IgD-negative memory B cell (primary cell): ENCODE measurements at regions not wholly inside any gene's neighbourhood (a gene's known extent, or its start where the extent isn't known, plus 50 kb on each side); places are given as distances from the start of the nearest gene placed in this dataset.

Experiments used
- H3K27ac Mint-ChIP-seq, 3 donors: one replicate each; pipeline ENCODE4 v1.8.0; 2020 to 2022; ENCODE audit warnings: mild to moderate bottlenecking in 3 of 3, mixed read lengths in 3 of 3, moderate library complexity in 1 of 3
- H3K27me3 Mint-ChIP-seq: one replicate; pipeline ENCODE4 v1.8.0; 2021; ENCODE audit warnings: mixed read lengths
- H3K36me3 Mint-ChIP-seq: one replicate; pipeline ENCODE4 v1.8.0; 2020; ENCODE audit warnings: mild to moderate bottlenecking, mixed read lengths
- H3K4me1 Mint-ChIP-seq, 3 donors: one replicate each; pipeline ENCODE4 v1.8.0; 2020 to 2022; ENCODE audit warnings: mixed read lengths in 3 of 3, mild to moderate bottlenecking in 1 of 3
- H3K4me3 Mint-ChIP-seq, 4 donors: one replicate each; pipeline ENCODE4 v1.8.0; 2020 to 2022; ENCODE audit warnings: mild to moderate bottlenecking in 4 of 4, mixed read lengths in 4 of 4, moderate library complexity in 3 of 4
- H3K9me3 Mint-ChIP-seq, 3 donors: one replicate each; pipeline ENCODE4 v1.8.0; 2020 to 2021; ENCODE audit warnings: mixed read lengths in 3 of 3, mild to moderate bottlenecking in 1 of 3

DNA sequence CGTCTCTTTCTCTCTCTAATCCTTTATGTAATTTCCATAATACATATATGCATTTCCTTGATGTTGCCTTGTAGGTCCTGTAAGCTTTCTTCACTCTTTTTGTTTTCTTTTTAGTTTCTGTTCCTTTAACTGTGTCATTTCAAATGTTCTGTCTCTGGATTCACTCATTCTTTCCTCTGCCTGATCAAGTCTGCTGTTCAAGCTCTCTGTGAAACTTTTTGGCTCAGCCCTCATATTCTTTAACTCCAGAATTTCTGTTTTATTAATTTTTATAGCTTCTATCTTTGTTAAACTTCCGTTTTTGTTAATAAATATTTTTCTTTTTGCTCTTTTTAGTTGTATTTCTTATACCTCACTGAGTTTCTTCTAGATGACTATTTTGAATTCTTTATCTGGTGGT, 321.3 kb upstream of the LMO3 start:
- H3K9me3 Mint-ChIP-seq: peaks cover 5 to 12% (median 6%) of the 10 kb centered on the region in 3 donors
- no peaks in the 10 kb centered on the region for H3K27me3 Mint-ChIP-seq
- H3K27ac Mint-ChIP-seq: no peak overlapping the region
- H3K36me3 Mint-ChIP-seq: no peaks in the 10 kb centered on the region
- no peaks in the 10 kb centered on the region for H3K4me1 Mint-ChIP-seq
- no peak overlapping the region for H3K4me3 Mint-ChIP-seq

DNA sequence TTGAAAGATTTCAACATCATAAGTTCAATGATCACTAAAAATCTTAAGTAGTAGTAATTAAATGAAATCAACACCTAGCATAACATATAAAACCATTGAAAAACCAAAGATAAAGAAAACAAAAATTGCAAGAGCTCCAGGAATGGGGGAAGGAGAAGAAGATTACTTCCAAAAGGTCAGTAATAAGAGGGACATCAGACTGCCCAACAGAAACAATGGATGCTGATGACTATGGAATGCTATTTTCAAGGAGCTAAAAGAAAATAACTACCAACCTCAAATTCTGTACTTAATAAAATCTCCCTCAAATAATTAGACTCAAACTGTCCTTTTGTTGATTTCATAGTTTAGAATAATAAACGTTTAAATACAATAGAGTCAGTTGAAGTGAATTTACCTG, 314.5 kb upstream of the LMO3 start:
- no peak overlapping the region for H3K4me3 Mint-ChIP-seq
- H3K9me3 Mint-ChIP-seq: peaks cover 3 to 17% (median 7%) of the 10 kb centered on the region in 3 donors
- H3K27me3 Mint-ChIP-seq: no peaks in the 10 kb centered on the region
- H3K36me3 Mint-ChIP-seq: no peaks in the 10 kb centered on the region
- H3K27ac Mint-ChIP-seq: no peak overlapping the region
- peaks cover 0 to 2% (median 0%) of the 10 kb centered on the region in 3 donors for H3K4me1 Mint-ChIP-seq

DNA sequence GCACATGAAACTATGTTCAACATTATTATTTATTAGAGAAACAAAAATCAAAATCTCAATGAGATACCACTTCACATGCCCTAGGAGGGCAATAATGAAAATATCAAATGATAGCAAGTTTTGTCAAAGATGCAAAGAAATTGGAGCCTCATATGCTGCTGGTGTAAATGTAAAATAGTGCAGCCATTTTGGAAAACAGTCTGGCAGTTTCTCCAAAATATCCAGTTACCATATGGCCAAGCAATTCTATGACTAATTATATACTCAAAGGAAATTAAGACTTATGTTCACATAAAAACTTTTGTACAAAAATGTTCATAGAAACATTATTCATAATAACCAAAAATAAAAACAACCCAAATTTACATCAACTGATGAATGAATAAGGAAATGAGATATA, 313.6 kb upstream of the LMO3 start:
- no peak overlapping the region for H3K27ac Mint-ChIP-seq
- H3K4me1 Mint-ChIP-seq: peaks cover 0 to 2% (median 0%) of the 10 kb centered on the region in 3 donors
- no peaks in the 10 kb centered on the region for H3K36me3 Mint-ChIP-seq
- no peaks in the 10 kb centered on the region for H3K27me3 Mint-ChIP-seq
- peaks cover 3 to 13% (median 7%) of the 10 kb centered on the region in 3 donors for H3K9me3 Mint-ChIP-seq
- H3K4me3 Mint-ChIP-seq: no peak overlapping the region

DNA sequence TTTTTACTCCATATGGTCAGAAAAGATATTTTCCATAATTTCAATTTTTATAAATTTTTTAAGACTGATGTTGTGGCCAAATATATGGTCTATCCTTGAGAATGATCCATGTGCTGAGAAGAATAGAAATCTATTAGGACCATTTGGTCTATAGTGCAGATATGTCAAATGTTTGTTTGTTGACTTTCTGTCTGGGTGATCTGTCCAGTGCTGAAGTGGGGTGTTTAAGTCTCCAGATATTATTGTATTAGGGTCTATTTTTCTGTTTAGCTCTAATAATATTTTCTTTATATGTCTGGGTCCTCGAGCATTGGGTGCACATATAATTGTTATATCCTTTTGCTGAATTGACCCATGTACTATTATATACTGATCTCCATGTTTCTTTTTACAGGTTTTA, 308.9 kb upstream of the LMO3 start:
- peaks cover 0 to 2% (median 0%) of the 10 kb centered on the region in 3 donors for H3K4me1 Mint-ChIP-seq
- H3K36me3 Mint-ChIP-seq: no peaks in the 10 kb centered on the region
- H3K9me3 Mint-ChIP-seq: peaks cover 4 to 19% (median 5%) of the 10 kb centered on the region in 3 donors
- no peak overlapping the region for H3K27ac Mint-ChIP-seq
- no peaks in the 10 kb centered on the region for H3K27me3 Mint-ChIP-seq
- no peak overlapping the region for H3K4me3 Mint-ChIP-seq

DNA sequence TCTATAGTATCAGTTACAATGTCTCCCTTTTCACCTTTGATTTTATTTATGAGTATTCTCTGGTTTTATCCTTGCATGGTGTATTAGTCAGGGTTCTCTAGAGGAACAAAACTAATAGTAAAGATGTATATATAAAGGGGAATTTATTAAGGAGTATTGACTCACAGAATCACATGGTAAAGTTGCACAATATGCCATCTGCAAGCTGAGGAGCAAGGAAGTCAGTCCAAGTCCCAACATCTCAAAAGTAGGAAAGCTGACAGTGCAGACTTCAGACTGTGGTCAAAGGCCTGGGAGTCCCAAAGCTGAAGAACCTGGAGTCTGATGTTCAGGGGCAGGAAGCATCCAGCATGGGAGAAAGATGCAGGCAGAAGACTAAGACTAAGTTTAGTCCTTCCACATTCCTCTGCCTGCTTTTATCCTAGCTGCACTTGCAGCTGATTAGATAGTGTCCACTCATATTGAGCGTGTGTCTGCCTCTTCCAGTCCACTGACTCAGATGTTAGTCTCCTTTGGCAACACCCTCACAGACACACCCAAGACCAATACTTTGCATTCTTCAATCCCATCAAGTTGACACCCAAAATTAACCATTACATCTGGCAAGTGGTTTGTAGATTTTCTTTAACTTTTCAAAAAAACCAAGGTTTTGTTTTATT, 308.0 kb upstream of the LMO3 start:
- H3K27ac Mint-ChIP-seq: no peak overlapping the region
- no peak overlapping the region for H3K4me3 Mint-ChIP-seq
- peaks cover 1 to 19% (median 5%) of the 10 kb centered on the region in 3 donors for H3K9me3 Mint-ChIP-seq
- H3K27me3 Mint-ChIP-seq: no peaks in the 10 kb centered on the region
- peaks cover 0 to 2% (median 0%) of the 10 kb centered on the region in 3 donors for H3K4me1 Mint-ChIP-seq
- no peaks in the 10 kb centered on the region for H3K36me3 Mint-ChIP-seq

DNA sequence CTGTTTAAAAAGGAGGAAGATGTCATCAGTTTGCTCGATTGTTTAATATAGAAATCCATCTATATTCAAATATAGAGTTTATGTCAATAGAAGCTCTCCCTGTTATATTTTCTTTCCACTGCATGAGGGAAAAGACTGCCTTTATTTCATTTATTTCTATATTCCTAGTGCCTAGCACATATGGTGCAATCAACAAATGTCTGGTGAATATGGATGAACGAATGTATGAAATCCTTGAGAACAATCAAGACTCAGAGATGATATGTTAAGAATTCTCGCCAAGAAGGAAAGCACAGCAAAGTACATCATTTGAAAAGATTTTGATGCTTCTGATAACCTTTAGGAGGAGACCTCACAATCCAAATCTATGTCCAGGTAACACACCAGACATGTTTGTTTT, 296.0 kb upstream of the LMO3 start:
- peaks cover 3 to 15% (median 7%) of the 10 kb centered on the region in 3 donors for H3K9me3 Mint-ChIP-seq
- H3K4me1 Mint-ChIP-seq: no peaks in the 10 kb centered on the region
- no peak overlapping the region for H3K4me3 Mint-ChIP-seq
- peaks cover 2% of the 10 kb centered on the region for H3K36me3 Mint-ChIP-seq
- H3K27ac Mint-ChIP-seq: no peak overlapping the region
- no peaks in the 10 kb centered on the region for H3K27me3 Mint-ChIP-seq

DNA sequence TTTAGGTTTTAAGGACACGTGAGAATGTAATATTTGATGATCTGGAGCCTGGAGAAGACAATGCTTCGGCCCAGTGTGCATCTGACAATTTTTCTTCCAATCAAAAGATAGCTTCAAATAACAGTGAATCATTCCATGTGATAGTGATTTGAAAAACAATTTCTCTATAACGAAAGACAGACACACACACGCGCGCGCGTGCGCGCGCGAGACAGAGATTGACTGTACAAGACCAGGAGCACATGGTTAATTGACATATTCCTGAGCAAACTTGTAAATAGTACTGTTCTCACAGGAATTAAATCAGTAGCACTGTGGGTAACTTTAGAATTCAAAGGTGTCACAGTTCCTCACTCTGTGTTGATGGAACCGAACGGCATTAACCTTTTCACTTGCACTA, 287.5 kb upstream of the LMO3 start:
- no peaks in the 10 kb centered on the region for H3K4me1 Mint-ChIP-seq
- H3K27me3 Mint-ChIP-seq: no peaks in the 10 kb centered on the region
- no peak overlapping the region for H3K27ac Mint-ChIP-seq
- H3K9me3 Mint-ChIP-seq: peaks cover 2 to 18% (median 5%) of the 10 kb centered on the region in 3 donors
- no peak overlapping the region for H3K4me3 Mint-ChIP-seq
- H3K36me3 Mint-ChIP-seq: peaks cover 1% of the 10 kb centered on the region

DNA sequence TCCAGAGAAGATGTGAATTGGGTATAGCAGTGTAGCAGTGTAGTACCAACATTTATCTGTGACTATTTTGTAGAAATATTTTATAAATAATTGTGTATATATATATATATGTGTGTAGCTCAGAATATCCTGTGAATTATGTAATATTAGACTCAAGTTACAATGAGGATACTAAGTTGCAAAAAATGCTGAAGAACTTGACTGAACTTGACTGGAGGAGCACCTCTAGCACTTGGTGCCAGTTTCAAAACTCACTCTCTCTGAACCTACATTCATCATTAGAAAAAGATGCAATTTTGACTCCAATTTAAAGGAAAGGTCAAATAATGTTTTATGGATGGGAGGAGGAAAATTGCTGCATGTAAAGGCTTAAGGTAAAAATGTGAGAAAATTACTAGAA, 285.7 kb upstream of the LMO3 start:
- peaks cover 1% of the 10 kb centered on the region for H3K36me3 Mint-ChIP-seq
- no peak overlapping the region for H3K4me3 Mint-ChIP-seq
- no peaks in the 10 kb centered on the region for H3K27me3 Mint-ChIP-seq
- H3K27ac Mint-ChIP-seq: no peak overlapping the region
- no peaks in the 10 kb centered on the region for H3K4me1 Mint-ChIP-seq
- peaks cover 2 to 18% (median 7%) of the 10 kb centered on the region in 3 donors for H3K9me3 Mint-ChIP-seq

DNA sequence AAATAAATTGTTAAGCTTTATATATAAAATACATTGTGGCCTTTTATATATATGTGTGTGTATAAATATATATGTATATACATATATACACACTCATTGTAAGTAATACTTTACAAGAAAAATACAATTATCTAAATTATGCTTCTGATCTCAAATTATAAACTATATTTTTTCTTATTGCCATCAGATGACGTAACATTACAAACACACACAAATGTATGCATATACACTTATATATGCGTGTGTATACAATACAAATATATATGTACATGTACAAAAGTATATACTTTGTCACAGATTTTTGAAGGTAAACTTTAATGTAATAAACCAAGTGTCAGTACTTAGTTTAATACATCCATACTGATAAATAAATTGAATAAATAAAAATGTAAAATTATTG, 278.9 kb upstream of the LMO3 start:
- H3K4me3 Mint-ChIP-seq: no peak overlapping the region
- H3K27ac Mint-ChIP-seq: no peak overlapping the region
- no peaks in the 10 kb centered on the region for H3K27me3 Mint-ChIP-seq
- H3K4me1 Mint-ChIP-seq: no peaks in the 10 kb centered on the region
- H3K9me3 Mint-ChIP-seq: peaks cover 0 to 6% (median 5%) of the 10 kb centered on the region in 3 donors
- H3K36me3 Mint-ChIP-seq: no peaks in the 10 kb centered on the region

DNA sequence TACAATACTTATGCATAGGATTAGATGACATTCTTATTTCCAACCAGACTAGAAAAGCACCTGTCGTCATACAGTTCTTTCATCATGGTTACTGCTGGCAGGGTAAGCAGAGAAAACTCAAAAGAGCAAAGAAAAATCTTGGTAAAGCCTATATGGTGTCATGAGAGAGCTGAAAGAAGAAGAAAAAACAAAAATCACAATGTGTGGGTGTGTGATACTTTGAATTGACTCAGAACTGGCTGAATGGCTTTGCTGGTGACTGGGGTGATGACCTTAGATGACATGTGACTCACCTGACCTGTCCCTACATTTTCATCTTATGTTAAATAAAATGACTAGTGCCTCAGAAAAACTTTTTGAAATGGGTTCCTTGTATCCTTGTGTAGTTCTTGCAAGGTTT, 278.1 kb upstream of the LMO3 start:
- H3K27ac Mint-ChIP-seq: no peak overlapping the region
- H3K9me3 Mint-ChIP-seq: peaks cover 0 to 6% (median 3%) of the 10 kb centered on the region in 3 donors
- H3K27me3 Mint-ChIP-seq: no peaks in the 10 kb centered on the region
- no peaks in the 10 kb centered on the region for H3K4me1 Mint-ChIP-seq
- no peaks in the 10 kb centered on the region for H3K36me3 Mint-ChIP-seq
- no peak overlapping the region for H3K4me3 Mint-ChIP-seq

DNA sequence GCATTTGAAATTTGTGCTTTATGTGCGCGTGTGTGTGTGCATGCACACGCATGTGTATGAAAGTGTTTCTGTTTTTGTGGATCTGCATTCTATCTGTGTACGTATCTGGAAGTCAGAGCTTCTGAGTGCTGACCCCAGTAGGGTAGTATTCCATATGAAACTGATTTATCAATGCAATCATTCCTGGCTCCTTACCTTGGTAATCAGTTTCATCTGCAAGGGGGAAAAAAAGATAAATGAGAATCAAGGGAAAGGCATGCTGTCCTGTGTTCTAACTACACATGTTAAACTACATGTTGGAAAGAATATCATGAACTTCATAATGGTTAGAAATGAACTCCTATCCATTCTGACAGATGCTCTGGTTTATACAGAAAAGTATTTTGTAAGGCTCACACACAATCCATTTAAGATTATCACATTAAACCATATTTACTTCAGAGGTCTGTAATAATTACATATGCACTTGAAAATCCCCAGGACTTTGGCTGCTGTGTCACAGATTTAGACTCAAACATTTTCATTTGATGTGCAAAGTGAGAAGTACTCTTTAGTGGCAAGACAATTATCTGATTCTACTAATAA, 276.1 kb upstream of the LMO3 start:
- no peak overlapping the region for H3K4me3 Mint-ChIP-seq
- no peaks in the 10 kb centered on the region for H3K36me3 Mint-ChIP-seq
- no peaks in the 10 kb centered on the region for H3K27me3 Mint-ChIP-seq
- H3K4me1 Mint-ChIP-seq: no peaks in the 10 kb centered on the region
- no peaks in the 10 kb centered on the region for H3K9me3 Mint-ChIP-seq
- H3K27ac Mint-ChIP-seq: no peak overlapping the region

DNA sequence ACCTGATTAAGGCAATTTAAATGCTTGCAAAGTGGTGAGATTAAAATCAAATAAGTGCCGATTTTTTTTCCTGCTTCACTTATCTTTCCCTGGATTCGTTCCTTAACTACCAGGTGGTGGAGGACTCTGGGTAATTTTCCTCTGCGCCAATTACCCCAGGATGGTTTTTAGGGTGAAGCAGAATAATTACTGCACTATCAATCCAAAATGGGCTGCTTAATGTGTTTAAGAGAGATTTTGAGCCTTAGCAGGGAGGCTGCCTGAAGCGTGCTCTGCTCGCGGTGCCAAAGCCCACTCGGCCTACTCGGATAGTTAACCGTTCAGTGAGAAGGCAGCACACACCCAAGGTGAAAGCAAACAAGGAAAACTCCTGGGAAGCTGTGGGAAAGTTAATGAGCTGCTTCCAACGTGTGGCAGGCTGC, 274.9 kb upstream of the LMO3 start:
- Mint-ChIP-seq H3K27me3 (no peaks in the 10 kb centered on the region), H3K36me3 (no peaks in the 10 kb centered on the region), H3K4me1 (no peaks in the 10 kb centered on the region), H3K9me3 (peaks cover 0 to 1% (median 0%) of the 10 kb centered on the region in 3 donors), H3K4me3 (no peak overlapping the region), H3K27ac (no peak overlapping the region)

DNA sequence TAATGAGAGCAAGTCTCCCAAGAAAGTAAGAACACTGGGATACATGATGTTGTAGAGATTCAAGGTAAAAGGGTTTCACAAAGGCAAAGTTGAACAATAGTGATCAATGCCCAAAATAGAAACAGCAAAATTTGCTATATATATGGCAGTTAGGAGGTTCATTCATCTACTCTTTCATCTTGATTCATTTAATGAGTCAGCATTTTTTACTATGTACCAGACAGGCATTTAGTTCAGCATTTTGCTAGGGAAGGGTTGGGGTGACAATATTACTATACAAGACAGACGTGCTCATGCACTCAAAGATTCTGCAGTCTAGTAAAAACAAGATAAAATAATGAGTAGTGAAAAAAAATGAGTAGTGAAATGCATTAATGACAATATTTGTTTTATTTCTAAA, 264.9 kb upstream of the LMO3 start:
- no peak overlapping the region for H3K27ac Mint-ChIP-seq
- H3K27me3 Mint-ChIP-seq: no peaks in the 10 kb centered on the region
- H3K9me3 Mint-ChIP-seq: peaks cover 2 to 16% (median 2%) of the 10 kb centered on the region in 3 donors
- no peak overlapping the region for H3K4me3 Mint-ChIP-seq
- H3K36me3 Mint-ChIP-seq: no peaks in the 10 kb centered on the region
- no peaks in the 10 kb centered on the region for H3K4me1 Mint-ChIP-seq

DNA sequence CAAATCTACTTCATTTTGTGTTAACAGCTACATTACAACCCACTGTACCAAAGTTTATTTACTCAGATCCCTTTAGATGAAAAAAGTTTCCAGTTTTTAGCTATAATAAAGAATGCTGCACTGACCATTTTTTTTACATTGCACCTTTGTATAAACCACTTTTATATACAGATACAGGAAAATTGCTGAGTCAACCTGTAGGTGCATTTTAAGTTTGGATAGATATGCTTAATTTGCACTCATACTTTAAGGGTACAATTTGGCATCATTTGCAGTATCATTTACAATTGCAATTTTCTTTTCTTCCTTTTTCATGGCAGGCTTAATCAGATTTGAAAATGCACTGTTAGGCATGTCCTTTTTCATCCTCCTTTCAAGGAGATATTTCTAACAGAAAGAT, 257.8 kb upstream of the LMO3 start:
- Mint-ChIP-seq H3K4me1 (no peaks in the 10 kb centered on the region), H3K9me3 (peaks cover 0 to 5% (median 2%) of the 10 kb centered on the region in 3 donors), H3K27ac (no peak overlapping the region), H3K36me3 (no peaks in the 10 kb centered on the region), H3K27me3 (no peaks in the 10 kb centered on the region), H3K4me3 (no peak overlapping the region)

DNA sequence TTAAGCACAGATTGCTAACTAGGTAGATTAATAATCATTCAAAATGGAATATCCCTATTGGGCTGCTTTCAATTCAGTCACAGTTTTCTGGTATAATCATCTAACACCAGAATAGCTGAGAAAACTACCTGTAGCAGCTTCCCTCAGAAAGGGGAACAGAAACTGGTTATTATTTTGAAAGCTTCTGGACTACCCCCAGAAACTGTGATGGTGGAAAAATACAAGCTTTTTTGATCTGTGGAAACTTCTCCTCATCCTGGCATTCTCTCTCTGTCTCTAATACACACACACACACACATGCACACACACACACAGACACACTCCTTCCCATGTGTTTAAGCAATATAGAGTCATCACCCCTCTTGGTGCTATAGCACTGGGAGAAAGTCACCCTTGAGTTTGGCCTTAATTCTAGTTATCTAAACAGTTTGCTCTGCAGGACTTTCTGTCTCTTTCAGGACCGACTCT, 251.5 kb upstream of the LMO3 start:
- Mint-ChIP-seq H3K27me3 (no peaks in the 10 kb centered on the region), H3K4me3 (no peak overlapping the region), H3K4me1 (peaks cover 0 to 4% (median 0%) of the 10 kb centered on the region in 3 donors), H3K27ac (no peak overlapping the region), H3K36me3 (no peaks in the 10 kb centered on the region), H3K9me3 (peaks cover 4 to 7% (median 7%) of the 10 kb centered on the region in 3 donors)

DNA sequence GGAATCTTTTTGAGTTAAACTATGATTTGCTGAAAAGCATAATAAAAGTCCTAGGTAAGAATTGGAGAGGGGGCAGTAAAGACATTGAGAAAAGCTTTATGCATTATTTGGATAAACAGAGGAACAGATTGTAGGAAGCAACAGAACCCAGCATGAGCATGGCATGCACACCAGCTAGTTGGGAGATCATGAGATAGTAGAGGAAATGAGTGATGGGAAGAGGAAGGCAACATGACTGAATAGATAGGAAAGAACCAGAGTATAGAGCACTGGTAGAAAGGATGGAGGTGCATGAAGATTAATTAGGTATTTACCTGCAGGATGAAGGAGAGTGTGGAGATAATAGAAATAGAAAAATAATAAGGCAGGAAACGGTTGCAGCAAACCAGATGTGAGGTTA, 248.5 kb upstream of the LMO3 start:
- Mint-ChIP-seq H3K27ac (no peak overlapping the region), H3K36me3 (no peaks in the 10 kb centered on the region)

More for the DNA sequence above, 248.5 kb upstream of the LMO3 start:
- Mint-ChIP-seq H3K4me3 (no peak overlapping the region), H3K27me3 (no peaks in the 10 kb centered on the region), H3K4me1 (peaks cover 0 to 4% (median 0%) of the 10 kb centered on the region in 3 donors), H3K9me3 (peaks cover 4 to 7% (median 7%) of the 10 kb centered on the region in 3 donors)
